ENCODE measurements at regions not wholly inside any gene's neighbourhood (a gene's known extent, or its start where the extent isn't known, plus 50 kb on each side); places are given as distances from the start of the nearest gene placed in this dataset.

DNA sequence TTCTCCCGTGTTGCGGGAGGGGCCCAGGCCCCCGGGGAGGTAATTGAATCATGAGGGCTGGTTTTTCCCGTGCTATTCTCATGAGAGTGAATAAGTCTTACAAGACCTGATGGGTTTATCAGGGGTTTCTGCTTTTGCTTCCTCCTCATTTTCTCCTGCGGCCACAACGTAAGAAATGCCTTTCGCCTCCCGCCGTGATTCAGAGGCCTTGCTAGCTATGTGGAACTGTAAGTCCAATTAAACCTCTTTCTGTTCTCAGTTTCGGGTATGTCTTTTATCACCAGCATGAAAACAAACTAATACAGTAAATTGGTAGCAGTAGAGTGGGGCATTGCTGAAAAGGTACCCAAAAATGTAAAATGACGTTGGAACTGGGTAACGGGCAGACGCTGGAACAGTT lies 1035.1 kb downstream of the DTWD2 start:
- no peak overlapping the region for H3K4me2 ChIP-seq (ENCODE audit: insufficient read depth, low read length, poor library complexity, severe bottlenecking)
- no peak overlapping the region for H4K91ac ChIP-seq (ENCODE audit: low read depth, low read length, poor library complexity)
- H2BK120ac ChIP-seq (ENCODE audit: low read depth, low read length) = no peak overlapping the region

GRCh38 chr5:117947836-117948235 lies 1040.5 kb downstream of the DTWD2 start:
- Histone ChIP-seq H3K79me1 (ENCODE audit: low read depth, low read length) (no peaks in the 10 kb centered on the region), H3K9ac (ENCODE audit: low read depth, low read length, poor library complexity) (no peak overlapping the region), H3K14ac (ENCODE audit: low read length) (no peak overlapping the region), H2BK5ac (ENCODE audit: low read length) (no peak overlapping the region), H2BK120ac (ENCODE audit: low read depth, low read length) (no peak overlapping the region), H3K4me3 (ENCODE audit: low read length in 2 of 2) (no peak overlapping the region), H3K27me3 (ENCODE audit: control insufficient read depth in 3 of 3, insufficient read depth in 3 of 3, low read depth in 1 of 3, low read length in 3 of 3) (no peaks in the 10 kb centered on the region), H3K36me3 (replicated peaks in 1 of 2; ENCODE audit: control insufficient read depth in 2 of 2, insufficient read depth in 2 of 2, low read length in 2 of 2) (no peaks in the 10 kb centered on the region), H2AFZ (ENCODE audit: low read length) (no peak overlapping the region), H3K23ac (ENCODE audit: low read depth, low read length, poor library complexity) (no peak overlapping the region), H4K91ac (ENCODE audit: low read depth, low read length, poor library complexity) (no peak overlapping the region), H4K8ac (ENCODE audit: low read depth, low read length) (no peak overlapping the region), H3K18ac (ENCODE audit: low read length) (no peak overlapping the region), H2AK5ac (ENCODE audit: low read depth, low read length) (no peak overlapping the region), H3K4me2 (ENCODE audit: insufficient read depth, low read length, poor library complexity, severe bottlenecking) (no peak overlapping the region), H2BK15ac (ENCODE audit: low read length) (no peak overlapping the region), H3K27ac (replicated peaks; ENCODE audit: low read length) (no peak overlapping the region), H2BK12ac (ENCODE audit: low read length) (no peak overlapping the region), H3K9me3 (replicated peaks in 1 of 2; ENCODE audit: control insufficient read depth in 2 of 2, insufficient read depth in 1 of 2, low read depth in 1 of 2, low read length in 2 of 2) (no peaks in the 10 kb centered on the region), H3K4me1 (ENCODE audit: control insufficient read depth in 2 of 2, insufficient read depth in 1 of 2, low read depth in 1 of 2, low read length in 2 of 2) (no peaks in the 10 kb centered on the region), H3K4ac (ENCODE audit: low read length) (no peak overlapping the region)
- no CpG with 5 or more reads among the region's 2 CpGs for WGBS, 2 donors (ENCODE audit: extremely low coverage in 2 of 2, insufficient read length in 2 of 2, insufficient replicate concordance in 1 of 2)
- no peak for DNase-seq (ENCODE audit: low spot score)

More for the DNA sequence above, 1035.1 kb downstream of the DTWD2 start:
- H3K79me1 ChIP-seq (ENCODE audit: low read depth, low read length) = no peaks in the 10 kb centered on the region
- no peak for DNase-seq (ENCODE audit: low spot score)
- H3K4me3 ChIP-seq (ENCODE audit: low read length in 2 of 2) = no peak overlapping the region
- no peak overlapping the region for H3K14ac ChIP-seq (ENCODE audit: low read length)
- H2AK5ac ChIP-seq (ENCODE audit: low read depth, low read length) = no peak overlapping the region
- H4K8ac ChIP-seq (ENCODE audit: low read depth, low read length) = no peak overlapping the region
- H3K9me3 ChIP-seq (replicated peaks in 1 of 2; ENCODE audit: control insufficient read depth in 2 of 2, insufficient read depth in 1 of 2, low read depth in 1 of 2, low read length in 2 of 2) = no peaks in the 10 kb centered on the region
- no peak overlapping the region for H3K27ac ChIP-seq (replicated peaks; ENCODE audit: low read length)
- H3K4ac ChIP-seq (ENCODE audit: low read length) = no peak overlapping the region
- no peak overlapping the region for H2AFZ ChIP-seq (ENCODE audit: low read length)
- H2BK12ac ChIP-seq (ENCODE audit: low read length) = no peak overlapping the region
- WGBS, 2 donors (ENCODE audit: extremely low coverage in 2 of 2, insufficient read length in 2 of 2, insufficient replicate concordance in 1 of 2) = no CpG with 5 or more reads among the region's 13 CpGs
- no peak overlapping the region for H3K18ac ChIP-seq (ENCODE audit: low read length)
- no peak overlapping the region for H3K9ac ChIP-seq (ENCODE audit: low read depth, low read length, poor library complexity)
- no peak overlapping the region for H3K23ac ChIP-seq (ENCODE audit: low read depth, low read length, poor library complexity)
- H3K27me3 ChIP-seq (ENCODE audit: control insufficient read depth in 3 of 3, insufficient read depth in 3 of 3, low read depth in 1 of 3, low read length in 3 of 3) = no peaks in the 10 kb centered on the region
- H3K4me1 ChIP-seq (ENCODE audit: control insufficient read depth in 2 of 2, insufficient read depth in 1 of 2, low read depth in 1 of 2, low read length in 2 of 2) = no peaks in the 10 kb centered on the region
- no peak overlapping the region for H2BK5ac ChIP-seq (ENCODE audit: low read length)
- H3K36me3 ChIP-seq (replicated peaks in 1 of 2; ENCODE audit: control insufficient read depth in 2 of 2, insufficient read depth in 2 of 2, low read length in 2 of 2) = no peaks in the 10 kb centered on the region
- H2BK15ac ChIP-seq (ENCODE audit: low read length) = no peak overlapping the region

- no peak overlapping the region for H2BK120ac ChIP-seq (ENCODE audit: low read depth, low read length)
- H3K27me3 ChIP-seq (ENCODE audit: control insufficient read depth in 3 of 3, insufficient read depth in 3 of 3, low read depth in 1 of 3, low read length in 3 of 3) = no peaks in the 10 kb centered on the region
- no peak overlapping the region for H2BK5ac ChIP-seq (ENCODE audit: low read length)
- no peak overlapping the region for H3K18ac ChIP-seq (ENCODE audit: low read length)
- no peak overlapping the region for H4K8ac ChIP-seq (ENCODE audit: low read depth, low read length)
- H3K23ac ChIP-seq (ENCODE audit: low read depth, low read length, poor library complexity) = no peak overlapping the region
- DNase-seq (ENCODE audit: low spot score) = no peak
- H3K4me2 ChIP-seq (ENCODE audit: insufficient read depth, low read length, poor library complexity, severe bottlenecking) = no peak overlapping the region
- H3K79me1 ChIP-seq (ENCODE audit: low read depth, low read length) = no peaks in the 10 kb centered on the region
- H2BK12ac ChIP-seq (ENCODE audit: low read length) = no peak overlapping the region
- WGBS, 2 donors (ENCODE audit: extremely low coverage in 2 of 2, insufficient read length in 2 of 2, insufficient replicate concordance in 1 of 2) = no CpG with 5 or more reads among the region's 2 CpGs
- no peak overlapping the region for H3K4ac ChIP-seq (ENCODE audit: low read length)
- H2AK5ac ChIP-seq (ENCODE audit: low read depth, low read length) = no peak overlapping the region
- H3K14ac ChIP-seq (ENCODE audit: low read length) = no peak overlapping the region
- H4K91ac ChIP-seq (ENCODE audit: low read depth, low read length, poor library complexity) = no peak overlapping the region
- no peak overlapping the region for H2AFZ ChIP-seq (ENCODE audit: low read length)
- no peaks in the 10 kb centered on the region for H3K36me3 ChIP-seq (replicated peaks in 1 of 2; ENCODE audit: control insufficient read depth in 2 of 2, insufficient read depth in 2 of 2, low read length in 2 of 2)
- H2BK15ac ChIP-seq (ENCODE audit: low read length) = no peak overlapping the region
- no peak overlapping the region for H3K27ac ChIP-seq (replicated peaks; ENCODE audit: low read length)
- no peak overlapping the region for H3K4me3 ChIP-seq (ENCODE audit: low read length in 2 of 2)
- no peak overlapping the region for H3K9ac ChIP-seq (ENCODE audit: low read depth, low read length, poor library complexity)
- no peaks in the 10 kb centered on the region for H3K9me3 ChIP-seq (replicated peaks in 1 of 2; ENCODE audit: control insufficient read depth in 2 of 2, insufficient read depth in 1 of 2, low read depth in 1 of 2, low read length in 2 of 2)
- no peaks in the 10 kb centered on the region for H3K4me1 ChIP-seq (ENCODE audit: control insufficient read depth in 2 of 2, insufficient read depth in 1 of 2, low read depth in 1 of 2, low read length in 2 of 2)
These were observed 1041.2 kb downstream of the DTWD2 start for GRCh38 chr5:117947121-117947520.

- H3K18ac ChIP-seq (ENCODE audit: low read length) = no peak overlapping the region
- no peak overlapping the region for H4K91ac ChIP-seq (ENCODE audit: low read depth, low read length, poor library complexity)
- no peaks in the 10 kb centered on the region for H3K9me3 ChIP-seq (replicated peaks in 1 of 2; ENCODE audit: control insufficient read depth in 2 of 2, insufficient read depth in 1 of 2, low read depth in 1 of 2, low read length in 2 of 2)
- H3K9ac ChIP-seq (ENCODE audit: low read depth, low read length, poor library complexity) = no peak overlapping the region
- DNase-seq (ENCODE audit: low spot score) = no peak
- no CpG with 5 or more reads among the region's 2 CpGs for WGBS, 2 donors (ENCODE audit: extremely low coverage in 2 of 2, insufficient read length in 2 of 2, insufficient replicate concordance in 1 of 2)
- no peak overlapping the region for H3K23ac ChIP-seq (ENCODE audit: low read depth, low read length, poor library complexity)
- H3K4me2 ChIP-seq (ENCODE audit: insufficient read depth, low read length, poor library complexity, severe bottlenecking) = no peak overlapping the region
- no peak overlapping the region for H3K14ac ChIP-seq (ENCODE audit: low read length)
- no peaks in the 10 kb centered on the region for H3K79me1 ChIP-seq (ENCODE audit: low read depth, low read length)
- H3K4ac ChIP-seq (ENCODE audit: low read length) = no peak overlapping the region
- no peak overlapping the region for H2AFZ ChIP-seq (ENCODE audit: low read length)
- H3K27ac ChIP-seq (replicated peaks; ENCODE audit: low read length) = no peak overlapping the region
- H4K8ac ChIP-seq (ENCODE audit: low read depth, low read length) = no peak overlapping the region
- no peaks in the 10 kb centered on the region for H3K4me1 ChIP-seq (ENCODE audit: control insufficient read depth in 2 of 2, insufficient read depth in 1 of 2, low read depth in 1 of 2, low read length in 2 of 2)
- H3K4me3 ChIP-seq (ENCODE audit: low read length in 2 of 2) = no peak overlapping the region
- no peak overlapping the region for H2AK5ac ChIP-seq (ENCODE audit: low read depth, low read length)
- H3K36me3 ChIP-seq (replicated peaks in 1 of 2; ENCODE audit: control insufficient read depth in 2 of 2, insufficient read depth in 2 of 2, low read length in 2 of 2) = no peaks in the 10 kb centered on the region
- H2BK15ac ChIP-seq (ENCODE audit: low read length) = no peak overlapping the region
- no peak overlapping the region for H2BK5ac ChIP-seq (ENCODE audit: low read length)
- no peak overlapping the region for H2BK12ac ChIP-seq (ENCODE audit: low read length)
- H3K27me3 ChIP-seq (ENCODE audit: control insufficient read depth in 3 of 3, insufficient read depth in 3 of 3, low read depth in 1 of 3, low read length in 3 of 3) = no peaks in the 10 kb centered on the region
- H2BK120ac ChIP-seq (ENCODE audit: low read depth, low read length) = no peak overlapping the region
These were observed 1043.1 kb downstream of the DTWD2 start for GRCh38 chr5:117945258-117945657.

All from neuronal stem cell (in vitro differentiated cells).